ENCODE measurements at regions not wholly inside any gene's neighbourhood (a gene's known extent, or its start where the extent isn't known, plus 50 kb on each side); places are given as distances from the start of the nearest gene placed in this dataset.

DNA sequence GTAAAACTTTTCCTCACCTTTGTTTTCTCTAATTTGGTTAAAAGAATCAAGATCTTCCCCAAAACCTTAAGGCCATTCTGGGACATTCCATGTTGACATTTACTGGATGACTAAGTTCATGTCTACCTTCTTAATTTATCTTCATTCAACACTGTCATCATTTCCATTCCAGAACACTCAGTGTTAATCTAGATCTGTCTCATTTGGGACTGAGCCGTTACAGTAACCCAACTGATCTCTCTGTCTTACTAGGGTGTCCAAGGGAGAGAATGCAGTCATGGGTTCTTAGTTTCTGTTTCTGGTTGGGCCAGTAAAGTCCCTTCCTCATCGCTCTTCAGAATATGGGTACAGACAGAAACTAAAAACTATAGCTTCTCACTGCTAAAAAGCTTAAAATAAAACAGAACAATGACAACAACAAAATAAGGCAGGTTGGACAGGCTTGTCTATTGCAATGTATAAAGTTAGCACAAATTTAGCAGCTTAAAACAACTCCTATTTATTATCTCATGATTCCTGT, 144.8 kb downstream of the ASCL1 start:
- Histone ChIP-seq H3K9ac (ENCODE audit: insufficient read depth in 1 of 2, low read depth in 2 of 2, low read length in 2 of 2) (no peak overlapping the region), H3K4me3 (no peak overlapping the region), H3K79me2 (ENCODE audit: control insufficient read depth, insufficient read depth, low read length) (no peaks in the 10 kb centered on the region), H3K36me3 (ENCODE audit: control insufficient read depth, insufficient read depth, low read length) (no peaks in the 10 kb centered on the region), H2AFZ (ENCODE audit: low read depth, low read length) (no peak overlapping the region), H3K4me2 (ENCODE audit: insufficient read depth, low read length) (no peak overlapping the region), H3K27ac (ENCODE audit: extremely low read depth, low read depth, low read length) (no peak overlapping the region), H3K27me3 (ENCODE audit: control insufficient read depth in 2 of 2, insufficient read depth in 2 of 2, low read length in 2 of 2) (no peaks in the 10 kb centered on the region), H3K4me1 (replicated peaks in 1 of 2; ENCODE audit: control insufficient read depth in 2 of 2, insufficient read depth in 2 of 2, low read length in 2 of 2) (no peaks in the 10 kb centered on the region), H4K20me1 (replicated peaks; ENCODE audit: control insufficient read depth, insufficient read depth, low read length) (no peaks in the 10 kb centered on the region), H3K9me1 (ENCODE audit: control insufficient read depth, insufficient read depth, low read length) (no peaks in the 10 kb centered on the region), H3K9me3 (replicated peaks; ENCODE audit: control insufficient read depth, insufficient read depth, low read depth, low read length) (no peaks in the 10 kb centered on the region)
- ChIA-PET POLR2A (no interaction called here), CTCF (ENCODE audit: low intra/inter-chr PET ratio) (no interaction called here)
- DNase-seq (ENCODE audit: extremely low read depth in 1 of 4, low spot score in 3 of 4) (no peak), FAIRE-seq (no peak), ATAC-seq (no peak)
- intact Hi-C loops (cut with micrococcal nuclease), result no loop called here
- no peak for TF ChIP-seq ZNF41 (CRISPR knock-in tag; conservative IDR thresholded peaks at IDR 0.05)
- in situ Hi-C loops (cut with MboI), result no loop called here
- no TSS peak for BruUV-seq (replicated peaks)
- WGBS (ENCODE audit: insufficient coverage, low coverage, missing lambda C conversion rate), result 0% methylated on average over 2 of the region's 2 CpGs

DNA sequence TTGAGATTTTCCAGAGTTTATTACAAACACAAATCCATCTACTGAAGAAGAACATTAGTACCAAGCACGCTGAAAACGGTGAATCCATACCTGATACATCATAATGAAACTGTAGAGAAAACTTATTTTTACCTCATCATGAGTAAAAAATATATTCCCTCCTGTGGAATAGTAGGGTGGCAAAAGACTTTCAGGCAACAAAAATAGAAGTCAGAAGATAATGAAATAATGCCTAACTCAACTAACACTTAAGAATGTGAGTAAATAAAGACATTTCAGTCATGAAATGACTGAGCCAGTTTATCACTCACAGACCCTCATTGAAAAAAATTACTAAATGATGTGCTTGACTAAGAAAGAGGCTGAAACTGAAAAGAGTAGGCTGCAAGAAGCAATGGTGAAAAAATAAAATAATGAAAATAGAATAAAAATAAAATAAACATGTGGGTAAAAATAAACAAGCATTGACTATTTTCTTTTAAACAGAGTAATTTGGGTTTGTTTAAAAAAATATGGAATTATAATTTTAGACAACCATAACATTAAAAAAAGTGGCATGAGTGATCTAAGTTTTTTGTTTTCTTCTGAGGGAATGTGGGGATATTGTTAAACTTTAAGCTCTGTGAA, 148.6 kb downstream of the ASCL1 start:
- Histone ChIP-seq H3K36me3 (ENCODE audit: control insufficient read depth, insufficient read depth, low read length) (no peaks in the 10 kb centered on the region), H3K9me1 (ENCODE audit: control insufficient read depth, insufficient read depth, low read length) (no peaks in the 10 kb centered on the region), H3K27ac (ENCODE audit: extremely low read depth, low read depth, low read length) (no peak overlapping the region), H2AFZ (ENCODE audit: low read depth, low read length) (no peak overlapping the region), H3K9me3 (replicated peaks; ENCODE audit: control insufficient read depth, insufficient read depth, low read depth, low read length) (no peaks in the 10 kb centered on the region; the same call in 1 of the 2 replicates), H3K4me3 (no peak overlapping the region), H3K9ac (ENCODE audit: insufficient read depth in 1 of 2, low read depth in 2 of 2, low read length in 2 of 2) (no peak overlapping the region), H4K20me1 (replicated peaks; ENCODE audit: control insufficient read depth, insufficient read depth, low read length) (no peaks in the 10 kb centered on the region), H3K4me1 (replicated peaks in 1 of 2; ENCODE audit: control insufficient read depth in 2 of 2, insufficient read depth in 2 of 2, low read length in 2 of 2) (no peaks in the 10 kb centered on the region), H3K79me2 (ENCODE audit: control insufficient read depth, insufficient read depth, low read length) (no peaks in the 10 kb centered on the region), H3K27me3 (ENCODE audit: control insufficient read depth in 2 of 2, insufficient read depth in 2 of 2, low read length in 2 of 2) (no peaks in the 10 kb centered on the region), H3K4me2 (ENCODE audit: insufficient read depth, low read length) (no peak overlapping the region)
- ChIA-PET POLR2A (no interaction called here), CTCF (ENCODE audit: low intra/inter-chr PET ratio) (no interaction called here)
- 0% methylated on average over 2 of the region's 2 CpGs for WGBS (ENCODE audit: insufficient coverage, low coverage, missing lambda C conversion rate)
- BruUV-seq (replicated peaks), result no TSS peak
- FAIRE-seq (no peak), DNase-seq (ENCODE audit: extremely low read depth in 1 of 4, low spot score in 3 of 4) (no peak), ATAC-seq (no peak)
- intact Hi-C loops (cut with micrococcal nuclease) (no loop called here), in situ Hi-C loops (cut with MboI) (no loop called here)
- TF ChIP-seq, protein P1, sequence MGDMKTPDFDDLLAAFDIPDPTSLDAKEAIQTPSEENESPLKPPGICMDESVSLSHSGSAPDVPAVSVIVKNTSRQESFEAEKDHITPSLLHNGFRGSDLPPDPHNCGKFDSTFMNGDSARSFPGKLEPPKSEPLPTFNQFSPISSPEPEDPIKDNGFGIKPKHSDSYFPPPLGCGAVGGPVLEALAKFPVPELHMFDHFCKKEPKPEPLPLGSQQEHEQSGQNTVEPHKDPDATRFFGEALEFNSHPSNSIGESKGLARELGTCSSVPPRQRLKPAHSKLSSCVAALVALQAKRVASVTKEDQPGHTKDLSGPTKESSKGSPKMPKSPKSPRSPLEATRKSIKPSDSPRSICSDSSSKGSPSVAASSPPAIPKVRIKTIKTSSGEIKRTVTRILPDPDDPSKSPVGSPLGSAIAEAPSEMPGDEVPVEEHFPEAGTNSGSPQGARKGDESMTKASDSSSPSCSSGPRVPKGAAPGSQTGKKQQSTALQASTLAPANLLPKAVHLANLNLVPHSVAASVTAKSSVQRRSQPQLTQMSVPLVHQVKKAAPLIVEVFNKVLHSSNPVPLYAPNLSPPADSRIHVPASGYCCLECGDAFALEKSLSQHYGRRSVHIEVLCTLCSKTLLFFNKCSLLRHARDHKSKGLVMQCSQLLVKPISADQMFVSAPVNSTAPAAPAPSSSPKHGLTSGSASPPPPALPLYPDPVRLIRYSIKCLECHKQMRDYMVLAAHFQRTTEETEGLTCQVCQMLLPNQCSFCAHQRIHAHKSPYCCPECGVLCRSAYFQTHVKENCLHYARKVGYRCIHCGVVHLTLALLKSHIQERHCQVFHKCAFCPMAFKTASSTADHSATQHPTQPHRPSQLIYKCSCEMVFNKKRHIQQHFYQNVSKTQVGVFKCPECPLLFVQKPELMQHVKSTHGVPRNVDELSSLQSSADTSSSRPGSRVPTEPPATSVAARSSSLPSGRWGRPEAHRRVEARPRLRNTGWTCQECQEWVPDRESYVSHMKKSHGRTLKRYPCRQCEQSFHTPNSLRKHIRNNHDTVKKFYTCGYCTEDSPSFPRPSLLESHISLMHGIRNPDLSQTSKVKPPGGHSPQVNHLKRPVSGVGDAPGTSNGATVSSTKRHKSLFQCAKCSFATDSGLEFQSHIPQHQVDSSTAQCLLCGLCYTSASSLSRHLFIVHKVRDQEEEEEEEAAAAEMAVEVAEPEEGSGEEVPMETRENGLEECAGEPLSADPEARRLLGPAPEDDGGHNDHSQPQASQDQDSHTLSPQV (IDR thresholded peaks at IDR 0.05), result no peak
- no peak for TF ChIP-seq CSDE1 (IDR thresholded peaks at IDR 0.05)
- no peak for TF ChIP-seq ETV1 (tag; conservative IDR thresholded peaks at IDR 0.05; ENCODE audit: low read depth)
- no peak for TF ChIP-seq ESRRA (IDR thresholded peaks at IDR 0.05; ENCODE audit: borderline replicate concordance, low read depth)
- TF ChIP-seq YY1 (IDR thresholded peaks at IDR 0.05; ENCODE audit: borderline replicate concordance in 1 of 3, control insufficient read depth in 1 of 3, extremely low read depth in 1 of 3, insufficient read depth in 3 of 3, insufficient read length in 1 of 3, insufficient replicate concordance in 2 of 3, low read depth in 1 of 3, low read length in 2 of 3), result no peak
- no peak for TF ChIP-seq ZNF384 (IDR thresholded peaks at IDR 0.05; ENCODE audit: low read depth, low read length)
- no peak for TF ChIP-seq ZNF124 (CRISPR knock-in tag; IDR thresholded peaks at IDR 0.05)
- no peak for TF ChIP-seq CTBP1 (IDR thresholded peaks at IDR 0.05; ENCODE audit: borderline replicate concordance)
- no peak for TF ChIP-seq RHOXF2B (CRISPR knock-in tag; conservative IDR thresholded peaks at IDR 0.05)
- TF ChIP-seq MTF1 (CRISPR knock-in tag; IDR thresholded peaks at IDR 0.05; ENCODE audit: borderline replicate concordance), result no peak
- TF ChIP-seq PHTF2 (CRISPR knock-in tag; IDR thresholded peaks at IDR 0.05), result no peak
- TF ChIP-seq SREBF2 (CRISPR knock-in tag; IDR thresholded peaks at IDR 0.05), result no peak
